Panc1 (cell line): ENCODE measurements at regions not wholly inside any gene's neighbourhood (a gene's known extent, or its start where the extent isn't known, plus 50 kb on each side); places are given as distances from the start of the nearest gene placed in this dataset.
"Not testable (repeated sequence)": the region's sequence is repeated elsewhere in the genome, so short reads cannot be mapped to it uniquely, and the experiment has no call there.

Source experiments
- POLR2AphosphoS5 ChIP-seq: IDR thresholded peaks from 2 replicates; pipeline ENCODE4 v1.6.1; 2012; ENCODE audit warnings: mild to moderate bottlenecking, low read depth, low read length, moderate library complexity
- SIN3A ChIP-seq: IDR thresholded peaks from 2 replicates; pipeline ENCODE4 v1.6.1; 2012; ENCODE audit warnings: low read depth, mild to moderate bottlenecking, low read length, moderate library complexity, borderline replicate concordance; ENCODE audit not compliant: insufficient read depth

DNA sequence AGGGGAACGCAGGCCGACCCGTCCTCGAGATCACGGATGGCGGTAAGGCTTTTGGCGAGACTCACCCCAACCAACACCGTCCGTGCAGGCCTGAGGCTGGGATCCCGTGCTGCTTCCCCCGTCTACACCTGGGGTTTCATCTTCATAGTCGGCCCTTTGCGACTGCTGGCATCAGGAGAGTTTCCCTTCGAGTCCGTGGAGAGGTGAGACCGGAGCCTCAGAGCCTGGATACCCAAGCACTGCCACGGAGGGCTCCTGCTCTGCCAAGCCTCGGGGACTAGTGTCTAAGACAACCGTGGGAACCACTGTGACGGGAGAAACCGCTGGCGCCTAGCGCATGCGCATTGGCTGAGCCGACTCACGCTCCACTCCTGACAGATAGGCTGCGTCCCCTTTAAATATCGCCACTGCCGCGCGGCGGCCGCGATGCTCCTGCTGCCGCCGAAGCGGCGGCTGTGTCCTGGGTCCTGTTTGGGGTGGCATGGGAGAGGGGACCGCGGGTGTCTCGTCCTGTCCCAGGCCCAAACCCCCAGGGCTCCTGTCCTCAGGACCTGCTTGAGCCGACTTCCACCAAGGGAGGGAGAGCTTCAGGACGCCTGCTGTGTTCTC, 706.1 kb upstream of the TPTE start:
- TF ChIP-seq POLR2AphosphoS5, SIN3A: not testable (repeated sequence)
